NCI-H1930 (cell line): ENCODE measurements at regions not wholly inside any gene's neighbourhood (a gene's known extent, or its start where the extent isn't known, plus 50 kb on each side); places are given as distances from the start of the nearest gene placed in this dataset.
A peak's percentile ranks its signal among the peaks of the same experiment; 100 is the strongest.
"Not testable (repeated sequence)": the region's sequence is repeated elsewhere in the genome, so short reads cannot be mapped to it uniquely, and the experiment has no call there.

Experiments used
- DNase-seq, 2 experiments: peaks; one replicate each; lab custom pipeline; 2025; lab: John Stamatoyannopoulos, UW

- DNase-seq: no peak
These were observed 81.1 kb downstream of the STMND1 start for GRCh38 chr6:17182961-17183360.

GRCh38 chr6:17186925-17187324 lies 85.1 kb downstream of the STMND1 start:
- no peak for DNase-seq

GRCh38 chr6:17193106-17193775 lies 87.9 kb upstream of the RBM24 start:
- no peak for DNase-seq

GRCh38 chr6:17197607-17198006 lies 83.6 kb upstream of the RBM24 start:
- no peak for DNase-seq

GRCh38 chr6:17200395-17200794 lies 80.8 kb upstream of the RBM24 start:
- DNase-seq: no peak

GRCh38 chr6:17202526-17202925 lies 78.6 kb upstream of the RBM24 start:
- no peak for DNase-seq

- DNase-seq: no peak
These were observed 76.6 kb upstream of the RBM24 start for GRCh38 chr6:17204533-17204932.

GRCh38 chr6:17206566-17207072 lies 74.5 kb upstream of the RBM24 start:
- DNase-seq: no peak

GRCh38 chr6:17207281-17207680 lies 73.9 kb upstream of the RBM24 start:
- no peak for DNase-seq

- DNase-seq: no peak
These were observed 70.5 kb upstream of the RBM24 start for GRCh38 chr6:17210683-17211082.

GRCh38 chr6:17211101-17211500 lies 70.1 kb upstream of the RBM24 start:
- no peak for DNase-seq

GRCh38 chr6:17212546-17213371 lies 68.4 kb upstream of the RBM24 start:
- DNase-seq: peak in 1 of 2 experiments; percentile 28

- DNase-seq: no peak
These were observed 67.1 kb upstream of the RBM24 start for GRCh38 chr6:17214106-17214505.

- DNase-seq: not testable (repeated sequence)
These were observed 64.2 kb upstream of the RBM24 start for GRCh38 chr6:17216972-17217371.

GRCh38 chr6:17218023-17218748 lies 63.0 kb upstream of the RBM24 start:
- DNase-seq: no peak

- DNase-seq: no peak
These were observed 62.4 kb upstream of the RBM24 start for GRCh38 chr6:17218749-17219093.

GRCh38 chr6:17219098-17219497 lies 62.1 kb upstream of the RBM24 start:
- DNase-seq: no peak

- no peak for DNase-seq
These were observed 60.9 kb upstream of the RBM24 start for GRCh38 chr6:17220040-17220910.

- DNase-seq: no peak
These were observed 57.1 kb upstream of the RBM24 start for GRCh38 chr6:17224056-17224455.

- DNase-seq: not testable (repeated sequence)
These were observed 56.7 kb upstream of the RBM24 start for GRCh38 chr6:17224501-17224900.

GRCh38 chr6:17225767-17226630 lies 55.2 kb upstream of the RBM24 start:
- DNase-seq: no peak
